Spleen (tissue), 11 donors: ENCODE measurements at regions not wholly inside any gene's neighbourhood (a gene's known extent, or its start where the extent isn't known, plus 50 kb on each side); places are given as distances from the start of the nearest gene placed in this dataset.

ENCODE experiments used
- DNase-seq: peaks from one replicate; pipeline ENCODE4 v3.0.0-alpha.2; 2020
- H3K27ac ChIP-seq, 8 donors: fragments of 200-600 bp; sonication (generic) in 7 of 8; 1 replicate in 4 of 8; 2 replicates in 4 of 8; pipeline versions ENCODE4 v1.5.0 to v1.8.0; 2016 to 2021; ENCODE audit warnings: inconsistent platforms in 4 of 8, mild to moderate bottlenecking in 4 of 8, moderate library complexity in 1 of 8
- H3K27me3 ChIP-seq, 7 donors: fragments of 200-600 bp; sonication (generic) in 6 of 7; replicated peaks in 1 of 7; 1 replicate in 4 of 7; 2 replicates in 3 of 7; pipeline versions ENCODE4 v1.5.0 to v1.8.0; 2016 to 2021; ENCODE audit warnings: inconsistent platforms in 3 of 7, mild to moderate bottlenecking in 1 of 7
- H3K36me3 ChIP-seq, 6 donors: fragments of 200-600 bp; sonication (generic) in 5 of 6; 1 replicate in 4 of 6; 2 replicates in 2 of 6; pipeline versions ENCODE4 v1.5.0 to v1.8.0; 2016 to 2021; ENCODE audit warnings: inconsistent platforms in 2 of 6
- H3K4me1 ChIP-seq, 6 donors: fragments of 200-600 bp; sonication (generic) in 5 of 6; 1 replicate in 3 of 6; 2 replicates in 3 of 6; pipeline versions ENCODE4 v1.5.0 to v1.8.0; 2016 to 2021; ENCODE audit warnings: inconsistent platforms in 3 of 6
- H3K4me3 ChIP-seq, 8 donors: fragments of 200-600 bp; sonication (generic) in 7 of 8; 1 replicate in 4 of 8; 2 replicates in 4 of 8; pipeline versions ENCODE4 v1.5.0 to v1.8.0; 2016 to 2021; ENCODE audit warnings: inconsistent platforms in 4 of 8, mild to moderate bottlenecking in 4 of 8, moderate library complexity in 2 of 8
- H3K9me3 ChIP-seq, 8 donors: fragments of 200-600 bp; sonication (generic) in 7 of 8; 1 replicate in 4 of 8; 2 replicates in 4 of 8; pipeline versions ENCODE4 v1.5.0 to v1.8.0; 2016 to 2021; ENCODE audit warnings: inconsistent platforms in 4 of 8
- POLR2A ChIP-seq, 3 donors: fragments of 450-650 bp; IDR thresholded peaks; one replicate each; pipeline ENCODE4 v1.5.1; 2017; ENCODE audit warnings: antibody characterized with exemption in 3 of 3, mild to moderate bottlenecking in 1 of 3
- POLR2AphosphoS5 ChIP-seq, 3 donors: sonication (generic); formaldehyde crosslinking; IDR thresholded peaks; one replicate each; pipeline ENCODE4 v1.5.1; 2017; ENCODE audit warnings: antibody characterized with exemption in 3 of 3
- WGBS, 5 donors: extraction: QIAGEN DNeasy Blood & Tissue Kit in 3 of 5; methylation state at CpG; one replicate each; pipeline versions ENCODE4 v1.1.5 to v1.1.7; 2013 to 2018; 5-methylcytosine and 5-hydroxymethylcytosine counted together
- intact Hi-C: fragments of 100-400 bp; cut with DNase I; formaldehyde crosslinking; loops from one replicate; pipeline ENCODE4 v1.15.0; 2023; ENCODE audit warnings: low total_unique reads
- TF ChIP-seq, protein P1 (sequence below), 11 experiments: fragments of 200-600 bp in 7 of 11; fragments of 450-650 bp in 4 of 11; sonication (generic) in 4 of 11; IDR thresholded peaks in 8 of 11; conservative IDR thresholded peaks in 3 of 11; 1 replicate in 7 of 11; 2 replicates in 4 of 11; pipeline versions ENCODE4 v1.4.0 to v1.8.0; 2016 to 2021; ENCODE audit warnings: antibody characterized with exemption in 11 of 11, inconsistent platforms in 4 of 11, mild to moderate bottlenecking in 1 of 11
- donor health status: healthy with polysubstance abuse.
- donor health status: DM: no; HTN: no; CAD: no; lungs with moderate emphysema.
- donor health status: DM: no; HTN: no; CAD: no.
- donor health status: Bipolar disorder and iron deficiency.
- donor health status: healthy.
- donor health status: DM: no; HTN: no; CAD: no.
- donor health status: DM: yes; HTN: yes; CAD: no.

DNA sequence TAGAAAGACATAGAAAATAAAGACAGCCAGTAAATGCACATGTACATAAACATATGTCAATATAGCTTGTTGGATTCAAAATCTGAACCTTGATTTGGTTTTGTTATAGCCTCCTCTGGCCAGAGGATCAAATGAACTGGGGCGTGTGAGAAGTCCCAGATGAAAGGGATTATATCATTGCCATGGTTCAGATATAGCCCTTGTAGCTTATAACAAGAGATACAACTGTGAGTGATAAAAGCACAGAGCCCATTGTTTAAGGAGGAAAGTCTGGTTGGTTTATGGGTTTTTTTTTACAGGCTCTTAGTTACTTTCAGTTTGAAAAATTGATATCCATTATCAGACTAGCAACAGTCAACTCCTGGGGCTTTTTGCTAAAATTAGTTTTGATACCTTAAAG, 101.7 kb upstream of the GLRA2 start:
- H3K36me3 ChIP-seq = no peaks in the 10 kb centered on the region
- H3K4me3 ChIP-seq = no peak overlapping the region
- H3K9me3 ChIP-seq = no peaks in the 10 kb centered on the region
- intact Hi-C loops = no loop called here
- TF ChIP-seq, protein P1, sequence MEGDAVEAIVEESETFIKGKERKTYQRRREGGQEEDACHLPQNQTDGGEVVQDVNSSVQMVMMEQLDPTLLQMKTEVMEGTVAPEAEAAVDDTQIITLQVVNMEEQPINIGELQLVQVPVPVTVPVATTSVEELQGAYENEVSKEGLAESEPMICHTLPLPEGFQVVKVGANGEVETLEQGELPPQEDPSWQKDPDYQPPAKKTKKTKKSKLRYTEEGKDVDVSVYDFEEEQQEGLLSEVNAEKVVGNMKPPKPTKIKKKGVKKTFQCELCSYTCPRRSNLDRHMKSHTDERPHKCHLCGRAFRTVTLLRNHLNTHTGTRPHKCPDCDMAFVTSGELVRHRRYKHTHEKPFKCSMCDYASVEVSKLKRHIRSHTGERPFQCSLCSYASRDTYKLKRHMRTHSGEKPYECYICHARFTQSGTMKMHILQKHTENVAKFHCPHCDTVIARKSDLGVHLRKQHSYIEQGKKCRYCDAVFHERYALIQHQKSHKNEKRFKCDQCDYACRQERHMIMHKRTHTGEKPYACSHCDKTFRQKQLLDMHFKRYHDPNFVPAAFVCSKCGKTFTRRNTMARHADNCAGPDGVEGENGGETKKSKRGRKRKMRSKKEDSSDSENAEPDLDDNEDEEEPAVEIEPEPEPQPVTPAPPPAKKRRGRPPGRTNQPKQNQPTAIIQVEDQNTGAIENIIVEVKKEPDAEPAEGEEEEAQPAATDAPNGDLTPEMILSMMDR (IDR thresholded peaks at IDR 0.05 in 8 of 11, conservative IDR thresholded peaks at IDR 0.05 in 3 of 11) = no peak
- no peak for TF ChIP-seq POLR2A (IDR thresholded peaks at IDR 0.05)
- H3K27ac ChIP-seq = no peak overlapping the region
- no peaks in the 10 kb centered on the region for H3K27me3 ChIP-seq
- no peak for DNase-seq
- WGBS, 5 donors = 53 to 85% (median 68%) methylated on average over 1 of the region's 1 CpG
- H3K4me1 ChIP-seq = no peaks in the 10 kb centered on the region

DNA sequence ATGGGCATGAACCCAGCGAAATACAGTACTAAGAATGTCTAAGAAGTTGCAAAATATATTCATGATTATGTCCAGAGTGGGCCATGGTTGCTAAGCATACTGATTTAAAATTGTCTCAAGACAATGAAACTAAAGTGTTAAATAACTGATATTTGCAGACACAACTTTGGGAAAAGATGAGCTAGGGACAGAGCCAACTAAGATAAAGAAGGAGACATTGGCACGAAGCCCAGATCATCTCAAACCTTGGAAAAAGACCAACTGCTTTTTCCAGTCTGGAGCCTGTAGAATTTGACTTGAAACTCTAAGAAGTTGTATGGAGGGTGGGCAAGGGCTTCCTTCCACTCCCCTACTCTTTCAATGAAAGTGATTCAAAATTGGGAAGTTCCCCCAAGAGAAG, 108.5 kb upstream of the GLRA2 start:
- Histone ChIP-seq H3K27me3 (no peaks in the 10 kb centered on the region), H3K4me3 (no peak overlapping the region), H3K27ac (no peak overlapping the region), H3K4me1 (no peaks in the 10 kb centered on the region), H3K9me3 (no peaks in the 10 kb centered on the region), H3K36me3 (no peaks in the 10 kb centered on the region)
- DNase-seq = no peak
- TF ChIP-seq POLR2AphosphoS5 (IDR thresholded peaks at IDR 0.05) (no peak), POLR2A (IDR thresholded peaks at IDR 0.05) (no peak)
- TF ChIP-seq, protein P1 (IDR thresholded peaks at IDR 0.05 in 8 of 11, conservative IDR thresholded peaks at IDR 0.05 in 3 of 11) = no peak
- intact Hi-C loops = no loop called here
- 35 to 63% (median 57%) methylated on average over 2 of the region's 2 CpGs for WGBS, 5 donors

DNA sequence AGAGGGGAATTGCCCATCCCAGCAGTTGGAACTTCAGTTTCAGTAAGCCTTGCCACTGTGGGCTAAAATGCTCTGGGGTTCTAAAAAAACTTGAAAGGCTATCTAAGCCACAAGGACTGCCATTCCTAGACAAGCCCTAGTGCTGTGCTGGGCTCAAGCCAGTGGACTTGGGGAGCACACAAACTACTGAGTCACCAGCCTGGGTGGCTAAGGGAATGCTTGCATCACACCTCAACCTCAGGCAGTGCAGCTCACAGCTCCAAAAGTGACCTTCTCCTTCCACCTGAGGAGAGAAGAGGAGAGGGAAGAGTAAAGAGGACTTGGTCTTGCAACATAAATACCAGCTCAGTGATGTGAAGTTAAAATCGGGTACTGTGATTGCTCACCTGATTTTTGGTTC, 116.7 kb upstream of the GLRA2 start:
- DNase-seq = no peak
- Histone ChIP-seq H3K27me3 (no peaks in the 10 kb centered on the region), H3K36me3 (no peaks in the 10 kb centered on the region), H3K9me3 (peaks cover 0 to 7% (median 0%) of the 10 kb centered on the region in 8 donors), H3K4me1 (no peaks in the 10 kb centered on the region), H3K4me3 (no peak overlapping the region), H3K27ac (no peak overlapping the region)
- intact Hi-C loops = no loop called here
- 72 to 100% (median 76%) methylated on average over 1 of the region's 1 CpG for WGBS, 5 donors
- TF ChIP-seq POLR2AphosphoS5 (IDR thresholded peaks at IDR 0.05) (no peak), POLR2A (IDR thresholded peaks at IDR 0.05) (no peak)
- TF ChIP-seq, protein P1 (IDR thresholded peaks at IDR 0.05 in 8 of 11, conservative IDR thresholded peaks at IDR 0.05 in 3 of 11) = no peak

DNA sequence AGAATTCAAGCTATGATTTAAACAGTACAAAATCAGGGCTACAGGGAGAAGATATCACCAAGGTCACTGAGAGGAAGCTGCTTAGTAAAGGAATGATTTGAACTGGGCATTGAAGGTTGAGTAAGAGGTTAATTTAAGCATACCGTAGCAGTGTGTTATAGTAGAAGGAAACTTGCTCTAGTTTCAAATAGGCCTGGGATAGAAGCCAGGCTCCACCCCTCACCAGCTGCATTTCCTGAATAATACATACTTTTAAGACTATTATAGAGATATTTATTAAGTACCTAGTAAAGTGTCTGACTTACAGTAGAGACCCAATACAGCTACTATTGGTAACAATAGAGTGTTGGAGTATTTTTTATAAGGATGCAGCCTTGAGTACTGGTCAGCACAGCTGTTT, 118.0 kb upstream of the GLRA2 start:
- DNase-seq = no peak
- Histone ChIP-seq H3K27me3 (no peaks in the 10 kb centered on the region), H3K4me3 (no peak overlapping the region), H3K36me3 (no peaks in the 10 kb centered on the region), H3K4me1 (no peaks in the 10 kb centered on the region), H3K27ac (no peak overlapping the region), H3K9me3 (peaks cover 0 to 7% (median 0%) of the 10 kb centered on the region in 8 donors)
- TF ChIP-seq POLR2AphosphoS5 (IDR thresholded peaks at IDR 0.05) (no peak), POLR2A (IDR thresholded peaks at IDR 0.05) (no peak)
- TF ChIP-seq, protein P1 (IDR thresholded peaks at IDR 0.05 in 8 of 11, conservative IDR thresholded peaks at IDR 0.05 in 3 of 11) = no peak
- intact Hi-C loops = no loop called here
- WGBS, 5 donors = 41 to 53% (median 44%) methylated on average over 1 of the region's 1 CpG
